ENCODE measurements at regions not wholly inside any gene's neighbourhood (a gene's known extent, or its start where the extent isn't known, plus 50 kb on each side); places are given as distances from the start of the nearest gene placed in this dataset.

DNA sequence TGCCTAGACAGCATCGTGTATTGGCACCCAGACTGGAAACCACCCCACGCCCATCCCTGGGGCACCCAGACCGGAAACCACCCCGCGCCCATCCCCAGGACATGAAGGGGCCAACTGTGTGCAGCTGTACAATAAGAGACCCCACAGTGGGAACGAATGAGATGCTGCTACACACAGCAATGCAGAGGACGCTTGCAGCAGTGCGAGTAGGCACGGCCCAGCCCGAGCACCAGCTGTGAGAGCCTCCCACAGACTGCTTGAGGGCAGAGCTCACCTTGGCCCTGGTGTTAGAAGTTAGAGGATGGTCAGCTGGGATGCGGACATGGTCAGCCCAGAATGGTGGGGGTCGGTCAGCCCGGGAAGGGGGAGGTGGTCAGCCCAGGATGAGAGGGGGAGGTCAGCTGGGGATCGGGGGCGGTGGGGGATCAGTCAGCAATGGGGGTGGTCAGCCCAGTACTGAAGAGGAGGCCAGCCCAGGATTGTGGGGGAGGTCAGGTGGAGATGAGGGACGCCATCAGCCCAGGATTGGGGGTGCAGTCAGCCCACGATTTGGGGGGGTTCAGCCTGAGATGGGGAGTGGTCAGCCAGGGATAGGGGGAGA, 340.0 kb downstream of the C16orf95 start:
- Histone ChIP-seq H3K4me1 (no peaks in the 10 kb centered on the region), H3K9me3 (no peaks in the 10 kb centered on the region), H3K4me3 (no peak overlapping the region), H3K27me3 (ENCODE audit: insufficient read depth in 3 of 3, low read length in 2 of 3) (peaks cover 0 to 21% (median 0%) of the 10 kb centered on the region in 3 donors), H3K36me3 (ENCODE audit: insufficient read depth in 1 of 2, low read depth in 1 of 2) (no peaks in the 10 kb centered on the region), H3K27ac (no peak overlapping the region)
- ATAC-seq, result no peak
- TF ChIP-seq, protein P1, sequence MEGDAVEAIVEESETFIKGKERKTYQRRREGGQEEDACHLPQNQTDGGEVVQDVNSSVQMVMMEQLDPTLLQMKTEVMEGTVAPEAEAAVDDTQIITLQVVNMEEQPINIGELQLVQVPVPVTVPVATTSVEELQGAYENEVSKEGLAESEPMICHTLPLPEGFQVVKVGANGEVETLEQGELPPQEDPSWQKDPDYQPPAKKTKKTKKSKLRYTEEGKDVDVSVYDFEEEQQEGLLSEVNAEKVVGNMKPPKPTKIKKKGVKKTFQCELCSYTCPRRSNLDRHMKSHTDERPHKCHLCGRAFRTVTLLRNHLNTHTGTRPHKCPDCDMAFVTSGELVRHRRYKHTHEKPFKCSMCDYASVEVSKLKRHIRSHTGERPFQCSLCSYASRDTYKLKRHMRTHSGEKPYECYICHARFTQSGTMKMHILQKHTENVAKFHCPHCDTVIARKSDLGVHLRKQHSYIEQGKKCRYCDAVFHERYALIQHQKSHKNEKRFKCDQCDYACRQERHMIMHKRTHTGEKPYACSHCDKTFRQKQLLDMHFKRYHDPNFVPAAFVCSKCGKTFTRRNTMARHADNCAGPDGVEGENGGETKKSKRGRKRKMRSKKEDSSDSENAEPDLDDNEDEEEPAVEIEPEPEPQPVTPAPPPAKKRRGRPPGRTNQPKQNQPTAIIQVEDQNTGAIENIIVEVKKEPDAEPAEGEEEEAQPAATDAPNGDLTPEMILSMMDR (IDR thresholded peaks at IDR 0.05), result no peak
- intact Hi-C loops (cut with DNase I), result no loop called here
- WGBS, 3 donors, result 83 to 87% (median 84%) methylated on average over 17 of the region's 17 CpGs
- DNase-seq, result no peak

DNA sequence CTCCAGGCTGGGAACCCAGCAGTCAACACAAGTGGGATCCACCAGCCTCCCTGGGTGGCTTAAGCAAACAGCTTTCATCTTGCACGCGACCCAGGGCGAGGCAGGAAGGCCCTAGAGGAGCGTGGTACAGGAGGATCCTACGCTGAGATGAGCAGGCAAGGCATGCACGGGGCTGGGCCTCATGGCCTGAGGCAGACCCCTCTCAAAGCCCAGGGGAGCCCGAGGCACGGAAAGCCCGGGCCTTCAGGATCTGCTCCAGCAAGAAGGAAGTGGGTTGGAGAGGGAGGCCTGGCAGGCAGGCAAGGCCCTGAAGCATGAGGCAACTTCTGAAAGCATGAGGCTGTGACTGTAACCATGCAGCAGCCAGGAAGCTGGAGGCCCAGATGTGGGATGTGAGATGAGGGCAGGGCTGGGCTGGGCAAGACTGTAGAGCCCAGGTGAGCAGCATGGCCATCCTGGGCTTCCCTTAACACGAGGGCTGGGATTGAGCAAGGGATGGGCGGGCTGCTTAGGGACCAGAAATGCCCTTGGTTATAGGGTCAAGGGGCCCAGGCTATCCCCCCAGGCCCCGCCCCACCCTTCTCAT, 338.7 kb downstream of the C16orf95 start:
- TF ChIP-seq, protein P1 (IDR thresholded peaks at IDR 0.05), result no peak
- WGBS, 3 donors, result 77 to 81% (median 80%) methylated on average over 12 of the region's 12 CpGs
- DNase-seq (no peak), ATAC-seq (no peak)
- Histone ChIP-seq H3K27me3 (ENCODE audit: insufficient read depth in 3 of 3, low read length in 2 of 3) (peaks cover 0 to 21% (median 0%) of the 10 kb centered on the region in 3 donors), H3K4me1 (no peaks in the 10 kb centered on the region), H3K9me3 (no peaks in the 10 kb centered on the region), H3K4me3 (no peak overlapping the region), H3K36me3 (ENCODE audit: insufficient read depth in 1 of 2, low read depth in 1 of 2) (no peaks in the 10 kb centered on the region), H3K27ac (no peak overlapping the region)
- intact Hi-C loops (cut with DNase I), result no loop called here

DNA sequence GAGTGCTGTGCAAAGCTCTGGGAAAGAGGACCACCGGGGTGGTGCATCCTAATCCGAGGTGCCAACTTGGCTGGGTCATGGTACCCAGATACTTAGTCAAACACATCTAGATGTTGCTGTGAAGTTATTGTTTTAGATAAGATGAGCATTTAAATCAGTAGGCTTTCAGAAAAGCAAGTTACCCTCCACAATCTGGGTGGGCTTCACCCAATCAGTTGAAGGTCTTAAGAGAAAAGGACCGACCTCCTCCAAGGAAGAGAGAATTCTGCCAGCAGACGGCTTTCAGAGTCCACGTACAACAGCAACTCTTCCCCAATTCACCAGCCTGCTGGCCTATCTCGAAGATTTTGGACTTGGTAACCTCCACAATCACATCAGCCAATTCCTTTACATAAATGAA, 338.1 kb downstream of the C16orf95 start:
- Histone ChIP-seq H3K27ac (no peak overlapping the region), H3K36me3 (ENCODE audit: insufficient read depth in 1 of 2, low read depth in 1 of 2) (no peaks in the 10 kb centered on the region), H3K4me1 (no peaks in the 10 kb centered on the region), H3K4me3 (no peak overlapping the region), H3K27me3 (ENCODE audit: insufficient read depth in 3 of 3, low read length in 2 of 3) (peaks cover 0 to 21% (median 0%) of the 10 kb centered on the region in 3 donors), H3K9me3 (no peaks in the 10 kb centered on the region)
- DNase-seq (no peak), ATAC-seq (no peak)
- TF ChIP-seq, protein P1 (IDR thresholded peaks at IDR 0.05), result no peak
- WGBS, 3 donors, result 84 to 90% (median 87%) methylated on average over 6 of the region's 6 CpGs
- intact Hi-C loops (cut with DNase I), result no loop called here

DNA sequence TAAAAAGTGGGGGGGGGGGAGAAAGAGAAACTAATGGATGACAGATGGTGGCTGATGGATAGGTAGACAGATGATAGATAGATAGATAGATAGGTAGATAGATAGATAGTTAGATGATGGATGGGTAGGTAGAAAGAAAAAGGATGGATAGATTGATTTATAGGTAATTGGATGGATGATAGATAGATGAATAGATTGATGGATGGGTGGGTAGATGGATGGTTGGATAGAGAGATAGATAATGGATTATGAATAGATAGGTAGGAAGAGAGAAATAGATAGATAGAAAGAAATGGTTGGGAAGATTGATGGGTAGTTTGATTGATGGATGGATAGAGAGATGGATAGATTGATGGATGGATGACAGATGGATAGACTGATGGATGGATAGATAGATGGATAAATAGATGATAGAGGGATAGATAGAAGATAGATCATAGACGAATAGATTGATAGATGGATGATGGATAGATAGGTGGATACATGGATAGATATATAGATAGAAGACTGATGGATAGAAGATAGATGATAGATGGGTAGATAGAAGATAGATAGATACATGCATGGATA, 337.1 kb downstream of the C16orf95 start:
- no peak overlapping the region for H3K4me3 ChIP-seq
- no peak for ATAC-seq
- peaks cover 0 to 21% (median 0%) of the 10 kb centered on the region in 3 donors for H3K27me3 ChIP-seq (ENCODE audit: insufficient read depth in 3 of 3, low read length in 2 of 3)
- no peak overlapping the region for H3K27ac ChIP-seq
- TF ChIP-seq, protein P1 (IDR thresholded peaks at IDR 0.05), result no peak
- intact Hi-C loops (cut with DNase I), result no loop called here
- WGBS, 3 donors, result 91 to 96% (median 94%) methylated on average over 1 of the region's 1 CpG
- DNase-seq, result no peak
- no peaks in the 10 kb centered on the region for H3K9me3 ChIP-seq
- no peaks in the 10 kb centered on the region for H3K4me1 ChIP-seq
- H3K36me3 ChIP-seq (ENCODE audit: insufficient read depth in 1 of 2, low read depth in 1 of 2), result no peaks in the 10 kb centered on the region

Measured in psoas muscle (tissue), 7 donors.